GM12865 (cell line): ENCODE measurements at regions not wholly inside any gene's neighbourhood (a gene's known extent, or its start where the extent isn't known, plus 50 kb on each side); places are given as distances from the start of the nearest gene placed in this dataset.

ENCODE experiments used
- DNase-seq: peaks from one replicate; pipeline ENCODE4 v3.0.0; 2010; ENCODE audit warnings: low read depth
- H3K4me3 ChIP-seq: 2 replicates; pipeline ENCODE4 v1.5.1; 2011; ENCODE audit warnings: mild to moderate bottlenecking, low read depth, low read length, control low read depth
- TF ChIP-seq, protein P1 (sequence below): IDR thresholded peaks from 2 replicates; pipeline ENCODE4 v1.5.1; 2011; ENCODE audit warnings: low read length, control low read depth, low read depth, inconsistent platforms; ENCODE audit not compliant: insufficient read depth; ENCODE audit errors: missing control alignments

DNA sequence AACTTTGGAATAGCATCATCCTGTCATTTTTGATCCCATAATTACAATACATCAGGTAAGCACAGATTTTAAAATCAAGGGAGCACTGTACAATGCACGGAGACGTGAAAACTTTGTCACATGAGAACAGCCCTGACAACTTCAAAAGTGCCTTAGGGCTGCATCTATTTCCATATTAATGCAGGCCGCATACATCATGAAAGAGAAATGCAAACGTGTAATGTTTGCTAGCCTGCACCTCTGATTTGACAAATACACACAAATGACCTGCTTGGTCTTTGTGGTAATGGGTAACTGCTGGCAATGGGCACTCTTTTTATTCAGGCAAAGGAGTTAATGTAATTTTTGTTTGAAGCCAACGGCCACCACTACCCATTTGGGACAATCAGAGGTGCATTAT is 202.0 kb upstream of the EPHA4 start:
- TF ChIP-seq, protein P1, sequence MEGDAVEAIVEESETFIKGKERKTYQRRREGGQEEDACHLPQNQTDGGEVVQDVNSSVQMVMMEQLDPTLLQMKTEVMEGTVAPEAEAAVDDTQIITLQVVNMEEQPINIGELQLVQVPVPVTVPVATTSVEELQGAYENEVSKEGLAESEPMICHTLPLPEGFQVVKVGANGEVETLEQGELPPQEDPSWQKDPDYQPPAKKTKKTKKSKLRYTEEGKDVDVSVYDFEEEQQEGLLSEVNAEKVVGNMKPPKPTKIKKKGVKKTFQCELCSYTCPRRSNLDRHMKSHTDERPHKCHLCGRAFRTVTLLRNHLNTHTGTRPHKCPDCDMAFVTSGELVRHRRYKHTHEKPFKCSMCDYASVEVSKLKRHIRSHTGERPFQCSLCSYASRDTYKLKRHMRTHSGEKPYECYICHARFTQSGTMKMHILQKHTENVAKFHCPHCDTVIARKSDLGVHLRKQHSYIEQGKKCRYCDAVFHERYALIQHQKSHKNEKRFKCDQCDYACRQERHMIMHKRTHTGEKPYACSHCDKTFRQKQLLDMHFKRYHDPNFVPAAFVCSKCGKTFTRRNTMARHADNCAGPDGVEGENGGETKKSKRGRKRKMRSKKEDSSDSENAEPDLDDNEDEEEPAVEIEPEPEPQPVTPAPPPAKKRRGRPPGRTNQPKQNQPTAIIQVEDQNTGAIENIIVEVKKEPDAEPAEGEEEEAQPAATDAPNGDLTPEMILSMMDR: no peak
- H3K4me3 ChIP-seq: no peak overlapping the region
- DNase-seq: no peak

GRCh38 chr2:221771297-221771696 is 199.2 kb upstream of the EPHA4 start:
- TF ChIP-seq, protein P1: no peak

DNA sequence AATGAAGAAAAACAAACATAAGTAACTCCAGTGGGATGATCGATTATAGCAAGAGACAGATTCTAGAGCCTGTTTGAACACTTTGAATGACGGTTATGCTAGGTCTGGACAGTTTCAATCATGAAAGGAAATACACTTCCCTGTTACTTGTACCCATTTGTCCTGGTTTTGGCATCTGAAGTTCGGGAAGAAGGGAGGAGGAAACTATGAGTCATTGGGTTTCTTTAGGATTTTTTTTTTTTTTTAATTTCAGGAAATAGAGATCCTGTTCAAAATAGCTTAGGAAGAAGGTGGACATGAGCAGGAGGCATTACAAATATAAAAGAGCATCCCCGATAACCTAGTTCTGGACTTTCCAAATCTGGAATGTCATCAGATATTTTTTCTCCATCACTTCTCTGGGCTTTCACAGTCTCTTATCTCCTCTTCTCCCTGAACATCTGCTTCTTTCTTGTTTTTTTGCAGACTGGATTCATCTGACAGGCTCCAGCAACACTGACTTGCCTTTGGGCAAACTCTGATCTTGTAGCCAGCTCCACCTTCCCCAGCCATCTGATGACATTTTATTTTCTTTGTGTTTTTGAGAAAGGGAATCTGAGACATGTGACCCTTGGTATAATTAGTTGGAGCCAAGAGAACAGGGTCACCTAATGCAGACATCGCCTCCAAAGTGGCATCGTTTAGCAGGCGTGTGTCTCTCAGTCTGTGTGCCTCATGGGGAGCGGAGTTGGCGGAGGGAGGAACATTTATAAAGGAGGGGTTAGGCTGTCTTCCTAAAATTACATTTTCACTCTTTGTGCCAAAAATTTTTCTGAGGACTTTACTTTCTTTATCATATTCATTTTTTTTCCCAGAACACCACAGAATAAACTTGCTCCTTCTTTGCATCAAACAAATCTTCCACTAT is 195.3 kb upstream of the EPHA4 start:
- no peak for DNase-seq
- TF ChIP-seq, protein P1: no peak
- no peak overlapping the region for H3K4me3 ChIP-seq

More at GRCh38 chr2:221771297-221771696, 199.2 kb upstream of the EPHA4 start:
- DNase-seq: no peak
- H3K4me3 ChIP-seq: no peak overlapping the region

- DNase-seq: no peak
- TF ChIP-seq, protein P1: no peak
- H3K4me3 ChIP-seq: no peak overlapping the region
These were observed 190.4 kb upstream of the EPHA4 start for GRCh38 chr2:221762496-221762895.

DNA sequence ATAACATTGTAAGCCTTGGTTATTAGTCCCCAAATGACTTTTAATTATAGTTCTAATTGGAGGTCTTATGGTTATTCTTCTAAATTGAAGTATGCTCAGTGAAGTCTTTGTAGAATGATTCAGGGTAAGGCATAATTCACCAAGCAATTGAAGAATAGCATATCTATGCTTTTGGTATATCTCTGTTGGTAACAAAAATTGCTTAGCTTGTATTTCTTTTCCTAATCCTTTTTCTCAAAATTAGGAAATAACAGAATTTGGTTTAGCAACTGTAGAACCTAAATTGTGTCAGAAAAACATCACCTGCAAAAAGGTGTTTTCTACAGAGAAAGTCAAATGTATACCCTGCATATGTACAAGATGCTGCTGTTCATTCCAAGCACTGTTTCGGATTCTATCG is 189.2 kb upstream of the EPHA4 start:
- DNase-seq: no peak
- no peak overlapping the region for H3K4me3 ChIP-seq
- TF ChIP-seq, protein P1: no peak

GRCh38 chr2:221758076-221758475 is 186.0 kb upstream of the EPHA4 start:
- no peak for DNase-seq
- no peak overlapping the region for H3K4me3 ChIP-seq
- TF ChIP-seq, protein P1: no peak
